ENCODE measurements at regions not wholly inside any gene's neighbourhood (a gene's known extent, or its start where the extent isn't known, plus 50 kb on each side); places are given as distances from the start of the nearest gene placed in this dataset.

DNA sequence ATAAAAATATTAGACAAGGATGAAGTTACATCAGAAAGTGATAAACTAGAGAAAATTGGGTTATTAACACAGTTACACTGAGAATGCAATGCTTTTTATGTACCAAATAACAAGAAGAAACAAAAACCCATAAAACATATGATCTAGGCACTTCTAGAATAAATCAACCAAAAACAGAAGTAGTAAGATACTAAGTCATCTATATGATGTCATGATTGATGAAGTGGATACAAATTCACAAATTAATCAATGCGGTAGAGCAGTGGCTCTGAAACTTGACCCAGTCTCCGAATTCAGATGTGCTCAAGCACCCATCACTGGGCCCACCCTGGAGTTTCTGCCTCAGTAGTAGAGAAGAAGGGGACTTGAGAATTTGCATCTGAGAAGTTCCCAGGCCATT, 112.1 kb upstream of the SSTR4 start:
- DNase-seq: no peak

DNA sequence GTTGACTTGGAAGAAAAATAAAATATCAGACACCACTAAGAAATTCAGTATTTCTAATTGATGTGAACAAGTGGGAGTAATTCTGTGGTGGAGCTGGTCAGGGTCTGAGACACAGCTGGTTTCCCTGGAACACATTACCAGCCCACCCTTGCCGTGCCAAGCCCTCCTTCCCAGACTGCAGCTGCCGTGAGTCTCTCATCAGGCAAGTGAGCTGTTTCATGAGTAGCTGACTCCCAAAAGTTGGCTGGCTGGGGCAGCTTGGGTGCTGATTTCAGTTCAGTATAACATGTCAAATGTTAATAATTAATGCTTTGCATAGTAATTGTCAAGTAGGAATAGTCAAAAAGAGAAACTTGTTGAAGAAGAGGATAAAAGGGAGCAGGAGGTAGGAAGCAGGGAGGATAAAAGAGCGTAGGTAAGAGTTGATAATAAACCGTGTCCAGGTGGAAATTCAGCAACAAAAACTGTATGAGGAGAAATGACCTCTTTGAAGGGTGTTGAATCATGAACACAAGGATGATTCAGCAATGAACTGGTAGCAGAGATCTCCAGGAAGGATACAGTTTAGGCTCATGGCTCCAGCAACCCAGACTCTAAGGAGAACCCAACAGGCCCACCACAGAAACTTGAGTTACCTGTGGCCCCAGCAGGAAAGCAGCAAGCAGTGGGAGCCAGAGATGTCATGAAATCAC, 110.9 kb upstream of the SSTR4 start:
- peak; percentile 67 for DNase-seq

DNA sequence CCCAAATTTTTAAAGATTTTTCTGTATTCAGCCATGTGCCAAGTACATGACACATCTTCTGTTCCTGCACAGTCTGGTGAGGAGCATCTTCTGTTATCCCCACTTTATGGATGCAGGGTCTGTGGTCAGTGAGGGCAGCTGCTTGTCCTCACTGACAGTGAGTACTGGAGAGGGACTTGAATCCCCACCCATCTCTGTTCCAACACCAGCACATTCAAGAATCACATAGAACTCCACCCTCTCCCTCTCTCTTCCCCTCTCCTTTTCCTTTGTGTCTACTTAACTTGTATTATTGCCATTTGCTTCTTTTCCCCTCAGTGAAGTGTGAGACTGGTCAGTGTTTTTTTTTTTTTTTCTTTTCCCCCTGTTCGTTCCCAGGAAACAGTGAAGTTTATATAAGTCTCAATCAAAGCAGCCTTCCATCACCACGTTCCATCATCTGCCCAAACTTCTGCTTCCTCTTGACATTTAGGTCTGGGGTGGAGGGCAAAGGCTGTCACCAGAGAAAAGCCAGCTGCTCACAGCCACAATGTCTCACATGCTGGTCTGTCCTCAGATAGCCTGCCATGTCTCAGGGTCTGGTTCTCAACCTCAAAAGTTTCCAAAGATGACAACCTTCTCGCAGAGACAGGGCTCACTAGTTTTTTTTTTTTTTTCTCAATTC, 110.0 kb upstream of the SSTR4 start:
- no peak for DNase-seq

DNA sequence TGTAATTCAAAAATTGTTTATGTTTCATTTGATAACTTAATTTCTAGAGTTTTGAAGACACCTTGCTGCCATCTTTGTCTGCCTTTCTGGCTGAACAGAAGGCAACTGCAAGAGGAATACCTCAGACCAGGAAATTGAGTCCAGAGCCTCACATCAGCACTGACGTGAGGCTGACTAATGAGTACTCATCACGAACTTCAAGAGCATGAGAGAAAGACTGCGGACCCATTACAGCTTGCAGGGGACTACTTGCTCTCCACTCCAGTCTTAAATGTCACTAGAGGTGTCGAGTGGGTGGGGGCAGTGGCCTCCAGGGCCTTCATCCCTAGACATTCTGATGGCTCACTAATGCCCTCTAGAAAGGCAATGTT, 109.5 kb upstream of the SSTR4 start:
- DNase-seq: no peak

DNA sequence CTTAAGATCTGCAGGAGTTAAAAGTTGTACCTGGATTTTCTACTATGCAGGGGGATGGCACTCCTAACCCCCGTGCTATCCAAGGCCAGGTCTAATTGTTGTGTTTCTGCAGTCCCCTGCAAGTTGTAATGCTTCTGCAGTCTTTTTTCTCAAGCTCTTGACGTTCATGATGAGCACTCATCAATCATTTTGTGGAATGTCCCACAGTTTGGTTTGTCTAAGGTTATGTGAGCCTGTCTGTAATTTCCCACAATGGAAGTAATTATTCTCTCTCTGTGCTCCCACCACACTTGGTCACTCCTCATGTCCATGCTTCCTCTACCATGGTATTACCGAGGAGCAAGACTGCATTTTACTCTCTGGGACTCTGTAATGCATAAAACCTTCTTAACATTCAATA, 107.6 kb upstream of the SSTR4 start:
- DNase-seq: no peak

DNA sequence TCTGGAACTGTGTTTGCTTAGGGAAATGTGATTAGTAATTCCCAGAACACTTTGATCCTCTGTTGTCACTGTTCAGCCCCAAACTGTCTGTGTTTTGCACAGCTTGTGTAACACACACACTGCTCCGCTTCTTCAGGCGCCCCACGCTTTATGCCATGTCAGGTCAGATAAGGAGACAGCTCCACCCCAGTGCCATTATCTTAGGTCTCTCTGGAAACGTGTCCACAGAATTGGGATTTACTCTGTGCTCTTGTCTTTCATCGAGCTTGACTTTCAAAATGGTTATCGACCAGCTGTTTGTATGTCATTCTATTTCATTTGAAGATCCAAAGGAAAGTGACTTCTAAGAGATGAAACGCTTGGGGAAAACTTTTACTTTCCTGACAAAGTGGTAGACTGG, 106.4 kb upstream of the SSTR4 start:
- no peak for DNase-seq

DNA sequence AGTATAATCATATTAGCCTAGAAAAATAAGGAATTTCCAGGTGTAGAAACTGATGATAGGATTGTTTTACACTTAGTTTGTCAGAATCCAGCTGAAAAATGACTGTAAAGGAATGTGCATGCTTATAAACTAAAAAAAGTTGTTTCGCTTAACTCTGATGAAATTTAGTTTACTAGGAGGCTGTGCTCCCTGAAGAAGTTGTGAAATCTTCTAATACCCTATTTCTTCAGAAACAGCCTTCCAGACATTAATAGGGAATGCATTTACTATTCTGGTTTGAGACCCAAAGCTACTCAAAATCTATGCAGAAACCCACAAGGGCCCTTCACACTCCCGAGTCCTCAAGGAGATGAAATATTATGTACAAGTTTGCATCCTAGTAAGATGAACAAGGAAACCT, 105.5 kb upstream of the SSTR4 start:
- DNase-seq: no peak

DNA sequence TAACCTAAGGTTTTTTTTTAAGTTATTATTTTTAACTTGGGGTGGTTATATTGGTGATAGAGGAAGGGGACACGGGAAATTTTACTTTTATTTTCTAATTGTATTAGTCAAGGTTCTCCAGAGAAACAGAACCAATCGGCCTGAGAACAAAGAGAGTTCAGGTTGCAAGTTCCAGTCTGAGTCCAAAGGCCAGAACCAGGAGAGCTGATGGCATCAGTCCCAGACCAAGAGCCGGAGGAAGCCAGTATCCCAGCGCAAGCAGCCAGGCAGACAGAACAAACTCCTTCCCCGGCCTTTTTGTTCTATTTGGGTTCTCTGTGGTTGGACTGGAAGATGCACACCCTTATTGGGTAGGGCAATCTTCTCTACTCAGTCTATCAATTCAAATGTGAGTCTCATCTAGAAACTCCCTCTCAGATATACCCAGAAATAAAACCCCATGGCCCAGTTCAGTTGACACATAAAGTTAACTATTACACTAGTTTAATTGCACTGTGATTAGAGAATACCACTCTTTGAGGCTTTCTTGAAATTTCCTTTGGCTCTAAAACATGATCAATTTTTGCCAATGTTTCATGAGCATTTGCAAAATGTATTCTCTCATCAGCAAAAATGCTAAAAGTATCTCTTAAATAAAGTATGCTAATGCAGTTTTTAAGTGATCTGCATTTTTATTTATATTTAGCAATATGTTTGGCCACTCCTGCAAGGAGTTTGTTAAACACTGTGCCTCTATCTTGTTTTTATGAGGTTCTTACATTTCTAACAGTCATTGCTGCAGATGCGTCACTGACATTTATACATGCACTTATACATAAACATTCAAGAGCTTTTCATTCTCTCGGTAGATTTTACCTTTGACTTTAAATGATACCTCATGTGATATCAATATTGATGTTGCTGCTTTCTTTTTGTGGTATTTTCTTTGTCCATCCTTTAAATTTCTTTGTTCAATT, 103.2 kb upstream of the SSTR4 start:
- no peak for DNase-seq

DNA sequence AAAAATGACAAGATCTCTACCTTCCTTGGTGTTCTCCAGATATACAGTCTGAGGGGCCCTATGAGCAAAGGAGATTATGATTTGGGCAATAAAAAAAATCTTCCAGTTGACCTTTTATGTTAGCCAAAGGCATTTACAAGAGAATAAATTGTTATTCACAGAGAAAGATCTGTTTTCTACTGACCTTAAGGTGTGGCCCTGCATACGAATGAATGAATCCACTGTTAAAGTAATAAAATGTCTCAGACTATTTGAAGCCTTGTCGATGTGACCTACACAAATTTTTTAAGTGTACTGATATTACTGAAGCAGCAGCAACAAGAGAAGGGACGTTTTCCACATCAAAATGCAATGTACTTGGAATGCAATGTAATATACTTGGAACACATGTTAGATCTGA, 95.9 kb upstream of the SSTR4 start:
- no peak for DNase-seq

DNA sequence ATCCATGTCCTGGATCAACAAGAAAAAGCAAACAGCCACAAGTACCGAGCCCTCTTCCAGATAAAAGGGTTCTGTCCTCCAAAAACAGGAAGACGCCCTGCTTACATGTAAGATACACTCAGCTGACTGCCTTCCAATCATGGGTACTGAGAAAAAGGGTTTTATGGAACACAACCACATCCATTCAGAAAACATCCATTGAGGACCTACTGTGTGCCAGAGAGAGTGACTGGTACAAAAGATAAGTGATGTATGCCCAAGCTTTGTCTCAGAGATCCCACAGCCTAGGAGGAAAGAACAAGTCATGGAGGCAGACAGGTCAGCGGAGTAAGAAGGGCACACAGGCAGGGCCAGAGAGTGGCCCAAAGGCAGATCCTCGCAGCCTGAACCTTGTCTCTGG, 94.8 kb upstream of the SSTR4 start:
- DNase-seq: no peak

DNA sequence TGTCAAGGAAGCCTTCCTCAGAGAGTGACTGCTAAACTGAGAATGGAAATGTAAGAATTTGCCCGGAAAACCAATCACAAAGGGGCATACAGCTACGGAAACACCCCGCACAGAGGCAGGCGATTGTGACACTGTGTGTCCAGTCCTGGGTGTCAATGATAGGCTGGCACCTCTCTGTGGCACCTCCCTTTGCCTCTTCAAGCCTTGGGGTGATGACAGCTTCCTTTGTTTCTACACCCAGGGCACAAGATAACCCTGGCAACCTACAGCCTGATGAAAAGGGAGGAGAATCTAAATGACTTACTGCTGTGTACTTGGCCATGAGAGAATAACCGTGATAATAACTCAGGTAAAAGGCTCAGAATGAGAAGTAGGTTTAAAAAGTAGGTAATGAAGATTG, 93.6 kb upstream of the SSTR4 start:
- no peak for DNase-seq

DNA sequence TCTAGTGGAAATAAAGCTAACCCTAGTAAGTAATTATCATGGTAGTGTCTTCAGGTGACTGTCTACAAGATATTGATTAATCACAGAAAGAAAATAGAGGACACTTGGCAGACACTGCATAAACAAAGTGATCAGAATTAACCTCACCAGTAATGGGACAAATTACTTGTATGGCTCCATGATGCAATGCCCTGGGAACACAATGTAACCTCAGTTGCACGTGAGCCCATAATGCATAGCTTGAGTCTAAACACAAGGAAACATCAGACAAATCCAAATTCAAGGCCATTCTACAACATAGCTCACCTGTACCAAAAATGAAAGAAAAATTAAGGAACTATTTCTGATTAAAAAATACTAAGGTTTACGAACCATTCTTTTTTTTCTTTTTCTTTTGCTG, 92.4 kb upstream of the SSTR4 start:
- no peak for DNase-seq

DNA sequence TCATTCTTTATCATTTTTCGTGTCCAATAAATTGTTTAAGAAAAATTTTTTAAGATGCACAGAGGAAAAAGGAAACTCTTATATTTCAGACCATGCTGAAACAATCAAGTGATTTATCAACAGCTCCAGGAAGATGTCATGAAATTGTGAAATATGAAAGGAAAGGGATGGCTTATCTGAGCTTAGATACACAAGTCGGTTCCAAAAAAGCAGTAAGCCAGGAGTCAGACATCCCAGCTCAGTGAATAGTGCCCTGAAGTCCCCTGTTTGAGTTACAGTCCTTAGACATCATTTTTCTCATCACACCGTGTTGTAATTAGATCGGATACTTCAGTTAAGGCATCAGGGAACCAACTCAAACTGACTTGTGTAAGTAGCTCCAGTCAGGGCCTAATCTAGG, 91.0 kb upstream of the SSTR4 start:
- no peak for DNase-seq

DNA sequence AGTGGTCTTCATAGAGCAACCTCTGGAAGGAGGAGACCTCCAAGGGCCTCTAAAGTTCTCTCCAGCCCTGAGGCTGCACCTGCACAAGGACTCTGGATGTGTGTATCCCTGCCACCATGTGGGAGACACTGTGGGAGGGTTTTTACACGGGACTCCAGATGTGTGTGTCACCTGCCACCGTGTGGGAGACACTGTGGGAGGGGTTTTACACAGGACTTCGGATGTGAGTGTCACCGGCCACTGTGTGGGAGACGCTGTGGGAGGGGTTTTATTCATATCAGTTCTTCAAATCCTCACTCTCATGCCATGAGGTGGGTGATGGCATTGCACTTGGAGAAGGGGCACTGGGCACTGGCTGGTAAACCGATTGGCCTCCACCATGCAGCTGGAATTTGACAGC, 90.2 kb upstream of the SSTR4 start:
- no peak for DNase-seq

DNA sequence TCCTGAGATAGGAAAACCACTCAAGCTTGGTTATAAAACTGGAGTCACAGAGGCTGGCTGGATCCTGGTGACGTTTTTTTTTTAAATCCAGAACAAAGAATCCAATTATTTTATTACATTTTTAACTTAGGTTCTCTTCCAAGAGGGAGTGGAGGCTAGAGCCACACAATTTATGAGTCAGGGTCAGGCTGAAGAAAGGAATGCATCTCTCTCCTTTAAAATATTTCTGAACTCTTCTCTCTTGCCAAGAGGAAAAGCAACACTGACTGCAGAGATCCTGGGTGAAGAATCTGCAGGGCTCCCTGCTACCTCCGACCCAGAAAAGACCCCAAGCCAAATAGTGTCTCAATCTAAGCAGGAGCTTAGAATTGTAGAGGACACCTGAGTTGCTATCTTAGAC, 88.5 kb upstream of the SSTR4 start:
- DNase-seq: no peak

DNA sequence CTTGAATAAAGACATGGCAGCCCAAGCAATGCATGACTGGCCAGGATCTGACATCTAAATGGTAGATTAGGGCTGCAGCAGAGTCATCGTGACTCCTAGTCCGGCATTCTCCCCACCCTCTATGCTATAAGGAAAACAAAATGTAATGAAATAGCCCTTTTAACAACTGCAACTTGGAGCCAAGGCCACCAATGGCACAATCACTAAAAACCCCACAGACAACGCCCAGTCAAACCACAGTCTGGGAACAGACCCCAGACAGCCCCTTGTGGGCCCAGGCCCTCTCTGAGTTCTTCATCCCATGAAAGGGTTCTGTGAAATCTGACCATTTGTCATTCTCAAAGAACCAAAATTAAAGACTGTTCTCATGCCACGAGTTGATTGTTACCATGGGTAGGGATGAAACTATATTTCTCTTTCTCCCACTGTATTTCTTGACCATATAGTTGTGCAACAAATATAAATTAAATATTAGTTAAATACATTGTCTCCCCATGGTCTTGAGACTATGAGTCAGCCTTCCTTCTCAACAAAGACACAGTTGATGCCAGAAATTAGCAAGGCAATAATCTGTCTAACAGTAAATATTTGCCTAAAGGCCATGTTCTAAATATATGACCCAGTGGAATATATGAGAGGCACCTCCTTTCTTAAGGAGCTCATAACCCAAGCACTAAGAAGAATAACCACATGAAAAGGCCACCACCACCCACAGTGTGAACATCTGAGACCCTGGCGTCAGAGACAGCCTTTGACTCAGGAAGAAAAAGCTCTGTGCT, 85.6 kb upstream of the SSTR4 start:
- DNase-seq: peak; percentile 62

DNA sequence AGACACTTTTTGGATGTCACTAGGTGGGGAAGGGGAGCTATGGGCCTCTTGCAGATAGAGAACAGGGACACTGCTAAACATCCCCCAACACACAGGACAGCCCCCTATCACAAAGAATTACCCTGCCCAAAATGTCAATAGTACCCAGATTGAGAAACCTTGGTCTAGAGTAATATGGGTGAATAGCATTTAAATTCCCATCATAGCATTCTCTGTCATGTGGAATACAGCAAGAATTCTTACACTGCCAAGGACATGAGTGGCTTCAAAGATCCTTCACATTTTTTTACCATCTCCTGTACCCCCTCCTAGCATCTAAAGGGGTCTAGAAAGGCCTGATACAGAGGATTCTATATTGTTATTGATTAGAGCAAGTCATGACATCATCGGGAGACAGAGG, 83.1 kb upstream of the SSTR4 start:
- no peak for DNase-seq

DNA sequence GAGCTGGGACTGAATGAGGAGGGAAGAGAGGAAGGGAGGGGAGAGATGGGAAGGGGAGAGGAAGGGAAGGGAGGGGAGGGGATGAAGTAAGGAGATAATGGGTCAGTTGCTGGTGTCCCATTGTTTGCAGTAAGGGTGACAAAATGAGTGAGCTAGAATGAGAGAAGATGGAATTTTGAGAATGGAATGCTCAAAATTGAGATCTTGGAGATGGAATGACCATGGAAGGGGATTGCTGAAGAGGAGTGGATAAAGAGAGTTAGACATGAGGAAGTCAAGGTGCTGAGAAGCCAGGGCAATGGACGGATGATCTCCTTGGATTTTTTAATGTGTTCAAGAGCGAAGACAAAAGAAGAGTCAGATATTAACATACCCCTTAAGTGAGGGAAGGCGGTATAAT, 80.5 kb upstream of the SSTR4 start:
- no peak for DNase-seq

DNA sequence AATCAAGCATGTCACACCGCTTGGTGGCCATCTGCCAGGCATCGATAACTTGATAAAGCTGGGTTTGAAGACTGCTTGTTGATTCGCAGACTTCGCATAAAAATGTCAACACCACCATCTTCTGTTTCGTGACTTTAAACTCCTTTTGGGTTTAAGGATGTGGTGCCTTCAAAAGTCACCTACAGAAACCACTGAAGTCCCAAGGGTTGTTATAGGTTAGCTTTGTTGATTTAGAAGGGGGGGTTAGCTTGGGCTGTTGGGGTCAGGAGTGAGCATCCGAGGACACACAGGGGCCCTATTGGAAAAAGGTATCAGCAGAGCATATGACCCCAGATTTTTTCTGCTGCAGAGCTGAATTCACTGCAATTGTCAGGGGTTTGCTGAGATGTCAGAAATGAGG, 76.7 kb upstream of the SSTR4 start:
- no peak for DNase-seq

DNA sequence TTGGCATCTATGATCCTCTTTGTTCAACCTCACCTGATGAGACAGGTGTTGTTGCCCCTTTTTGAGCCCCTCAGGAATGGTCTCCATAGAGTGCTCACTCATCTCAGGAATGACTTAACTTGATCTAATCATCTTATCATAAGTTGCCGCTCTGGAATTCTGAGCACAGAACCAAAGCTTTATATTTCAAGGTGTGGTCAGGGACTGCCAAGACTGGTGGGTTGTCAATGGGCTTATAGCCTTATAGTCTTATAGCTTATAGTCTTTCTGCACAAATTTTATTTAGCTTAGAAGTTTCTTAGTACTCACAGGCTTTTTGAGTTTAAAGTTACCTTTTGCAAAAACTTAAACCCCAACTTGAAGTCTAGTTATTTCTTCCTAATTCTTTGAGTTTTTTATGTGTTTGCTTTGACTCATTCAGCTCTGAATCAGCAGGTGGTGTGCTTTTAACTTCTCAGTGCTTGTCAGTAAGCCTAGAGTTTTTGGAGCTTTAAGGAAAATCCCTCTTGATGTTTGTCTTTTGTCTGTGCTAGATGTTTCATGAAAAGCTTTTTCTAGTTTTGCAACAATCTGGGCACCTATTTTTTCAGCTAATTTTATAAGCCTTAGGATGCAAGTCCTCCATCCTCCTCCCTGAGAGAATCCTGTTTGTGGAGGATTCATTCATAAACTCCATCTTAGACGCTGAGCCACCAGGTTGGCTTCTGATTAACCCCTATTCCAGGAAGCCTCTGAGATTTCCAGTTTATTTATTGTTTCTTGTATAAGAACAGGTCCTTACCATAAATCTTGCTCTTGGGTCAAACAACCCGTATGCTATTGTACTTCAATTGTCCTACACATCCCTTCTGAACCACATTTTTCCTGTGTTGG, 72.3 kb upstream of the SSTR4 start:
- DNase-seq: no peak

DNA sequence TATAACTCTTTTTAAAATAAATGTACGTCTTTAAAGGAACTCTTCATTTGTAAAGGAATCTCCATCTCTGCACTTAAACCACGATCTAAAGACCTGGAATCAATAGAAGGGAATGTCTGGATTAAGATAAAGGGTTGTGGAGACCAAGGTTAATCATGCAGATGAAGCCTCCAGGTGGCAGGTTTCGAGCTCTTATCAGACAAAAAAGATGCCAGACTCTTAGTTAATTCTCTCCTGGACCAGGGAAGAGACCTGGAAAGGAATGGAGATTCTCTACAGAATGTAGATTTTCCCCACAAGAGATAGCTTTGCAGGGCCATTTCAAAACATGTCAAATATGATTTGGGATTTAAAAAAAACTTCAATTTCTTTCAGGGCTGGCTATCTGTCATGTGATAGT, 71.5 kb upstream of the SSTR4 start:
- no peak for DNase-seq

DNA sequence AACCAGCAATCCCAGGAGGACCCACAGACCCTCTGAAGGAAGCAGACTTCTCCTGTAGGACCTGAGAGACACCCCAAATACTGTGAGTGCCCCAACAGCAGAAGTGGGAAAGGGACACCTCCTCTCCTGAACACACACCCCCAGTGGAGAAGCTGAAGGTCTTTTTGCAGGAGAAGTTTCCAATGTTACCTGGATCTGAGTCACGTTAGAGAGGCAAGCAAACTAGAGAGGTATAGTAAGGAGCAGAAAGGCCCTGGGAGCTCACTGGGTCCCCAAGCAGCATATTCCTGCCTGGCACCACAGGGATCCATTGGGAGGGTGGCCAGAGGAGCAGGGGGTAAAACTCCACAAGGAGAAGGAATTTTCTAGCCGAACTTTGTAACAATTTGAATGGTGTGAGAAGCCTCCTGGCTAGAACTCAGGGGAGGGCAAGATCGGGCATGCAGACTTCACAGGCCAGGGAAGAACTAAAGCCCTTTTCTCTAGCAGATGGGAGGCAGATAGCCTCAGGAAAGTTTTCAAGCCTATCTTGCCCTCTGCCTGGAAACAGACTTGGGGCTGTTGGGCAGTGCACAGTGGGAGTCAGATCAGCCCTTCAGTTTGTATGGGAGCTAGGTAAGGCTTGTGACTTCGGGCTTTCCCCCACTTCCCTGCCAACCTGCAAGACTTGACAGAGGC, 68.2 kb upstream of the SSTR4 start:
- DNase-seq: no peak
